PC-9 (cell line): ENCODE measurements at regions not wholly inside any gene's neighbourhood (a gene's known extent, or its start where the extent isn't known, plus 50 kb on each side); places are given as distances from the start of the nearest gene placed in this dataset.

Experiments
- BruUV-seq: library from RNA; stranded (reverse); fragments of 400-500 nt; replicated peaks from 2 replicates; lab custom pipeline; 2021; lab: Mats Ljungman, UMichigan
- CTCF ChIA-PET: fragments of 300-600 bp; sonication (Branson Sonifier 250); formaldehyde crosslinking; loops from one replicate; lab custom pipeline; 2022; ENCODE audit warnings: antibody characterized with exemption; lab: Charles Lee
- POLR2A ChIA-PET: fragments of 300-600 bp; sonication (Branson Sonifier 250); formaldehyde crosslinking; loops from one replicate; lab custom pipeline; 2022; ENCODE audit warnings: antibody characterized with exemption; ENCODE audit not compliant: unreplicated experiment; lab: Charles Lee
- DNase-seq, 2 experiments: peaks; one replicate each; pipeline versions ENCODE4 v3.0.0 to v3.0.0-alpha.2; 2015 to 2022; ENCODE audit warnings: mixed read lengths in 1 of 2
- H2AFZ ChIP-seq: fragments of 200-600 bp; sonication (generic); 2 replicates; pipeline ENCODE4 v1.8.1; 2017; ENCODE audit warnings: antibody characterized with exemption
- H3F3A ChIP-seq: fragments of 200-600 bp; sonication (generic); 2 replicates; pipeline ENCODE4 v1.8.1; 2017; ENCODE audit warnings: antibody characterized with exemption, mild to moderate bottlenecking, low read depth; ENCODE audit not compliant: insufficient read depth
- H3K27ac ChIP-seq: fragments of 200-600 bp; sonication (generic); 2 replicates; pipeline ENCODE4 v1.6.1; 2016; ENCODE audit warnings: mixed run types
- H3K27me3 ChIP-seq: fragments of 200-600 bp; sonication (generic); 2 replicates; pipeline ENCODE4 v1.6.1; 2016; ENCODE audit warnings: low read depth, mixed run types; ENCODE audit not compliant: insufficient read depth
- H3K36me3 ChIP-seq: fragments of 200-600 bp; sonication (generic); 2 replicates; pipeline ENCODE4 v1.6.1; 2016; ENCODE audit warnings: low read depth, mixed run types
- H3K4me1 ChIP-seq: fragments of 200-600 bp; sonication (generic); replicated peaks from 2 replicates; pipeline ENCODE4 v1.6.1; 2016; ENCODE audit warnings: mixed run types; ENCODE audit not compliant: insufficient read depth
- H3K4me2 ChIP-seq: fragments of 200-600 bp; sonication (generic); 2 replicates; pipeline ENCODE4 v1.6.1; 2017; ENCODE audit warnings: mixed run types
- H3K4me3 ChIP-seq: fragments of 200-600 bp; sonication (generic); 2 replicates; pipeline ENCODE4 v1.6.1; 2016; ENCODE audit warnings: mixed run types
- H3K79me2 ChIP-seq: fragments of 200-600 bp; sonication (generic); 2 replicates; pipeline ENCODE4 v1.6.1; 2017; ENCODE audit warnings: low read depth, mixed run types
- H3K9me2 ChIP-seq: fragments of 200-600 bp; sonication (generic); 2 replicates; pipeline ENCODE4 v1.8.1; 2017; ENCODE audit warnings: mild to moderate bottlenecking; ENCODE audit not compliant: insufficient read depth
- H3K9me3 ChIP-seq: fragments of 200-600 bp; sonication (generic); 2 replicates; pipeline ENCODE4 v1.8.1; 2016; ENCODE audit warnings: low read depth; ENCODE audit not compliant: insufficient read depth
- H4K20me1 ChIP-seq: fragments of 200-600 bp; sonication (generic); 2 replicates; pipeline ENCODE4 v1.8.1; 2017; ENCODE audit not compliant: insufficient read depth
- CTCF ChIP-seq: fragments of 200-600 bp; sonication (generic); conservative IDR thresholded peaks from 2 replicates; pipeline ENCODE4 v1.6.1; 2017; ENCODE audit warnings: mixed run types, antibody characterized with exemption, mild to moderate bottlenecking, moderate library complexity
- EZH2 ChIP-seq: fragments of 200-600 bp; sonication (generic); IDR thresholded peaks from 2 replicates; pipeline ENCODE4 v1.8.0; 2017; ENCODE audit warnings: antibody characterized with exemption, low read depth
- intact Hi-C: fragments of 100-400 bp; cut with micrococcal nuclease; formaldehyde crosslinking; loops from one replicate; pipeline ENCODE4 v1.10.0; 2022; ENCODE audit not compliant: unreplicated experiment

GRCh38 chr10:76657337-76658012, 980.1 kb downstream of the KCNMA1 start:
- H3F3A ChIP-seq = no peaks in the 10 kb centered on the region
- H2AFZ ChIP-seq = no peak overlapping the region
- DNase-seq = no peak
- H3K9me3 ChIP-seq = no peaks in the 10 kb centered on the region; the same call in 1 of the 2 replicates
- no peaks in the 10 kb centered on the region for H4K20me1 ChIP-seq
- no peaks in the 10 kb centered on the region for H3K27me3 ChIP-seq
- no peaks in the 10 kb centered on the region for H3K9me2 ChIP-seq
- H3K79me2 ChIP-seq = no peaks in the 10 kb centered on the region
- no TSS peak for BruUV-seq
- intact Hi-C loops = no loop called here
- H3K27ac ChIP-seq = no peak overlapping the region
- ChIA-PET POLR2A (no interaction called here), CTCF (no interaction called here)
- H3K4me2 ChIP-seq = no peak overlapping the region
- no peaks in the 10 kb centered on the region for H3K36me3 ChIP-seq
- H3K4me3 ChIP-seq = no peak overlapping the region
- TF ChIP-seq CTCF (no peak), EZH2 (no peak)
- no peaks in the 10 kb centered on the region for H3K4me1 ChIP-seq

- Histone ChIP-seq H3K9me2 (no peaks in the 10 kb centered on the region), H3K79me2 (no peaks in the 10 kb centered on the region), H4K20me1 (no peaks in the 10 kb centered on the region), H3K4me2 (no peak overlapping the region), H3K4me1 (no peaks in the 10 kb centered on the region), H3K27ac (no peak overlapping the region), H2AFZ (no peak overlapping the region), H3F3A (no peaks in the 10 kb centered on the region), H3K27me3 (no peaks in the 10 kb centered on the region), H3K36me3 (no peaks in the 10 kb centered on the region), H3K4me3 (no peak overlapping the region), H3K9me3 (no peaks in the 10 kb centered on the region; the same call in 1 of the 2 replicates)
- ChIA-PET POLR2A (no interaction called here), CTCF (no interaction called here)
- no TSS peak for BruUV-seq
- no peak for DNase-seq
- intact Hi-C loops = no loop called here
- TF ChIP-seq CTCF (no peak), EZH2 (no peak)
These were observed 986.5 kb downstream of the KCNMA1 start for GRCh38 chr10:76651154-76651553.

GRCh38 chr10:76649723-76650127, 987.9 kb downstream of the KCNMA1 start:
- H3K36me3 ChIP-seq = no peaks in the 10 kb centered on the region
- no peaks in the 10 kb centered on the region for H3K9me3 ChIP-seq
- no peaks in the 10 kb centered on the region for H3F3A ChIP-seq
- BruUV-seq = no TSS peak
- DNase-seq = no peak
- no peaks in the 10 kb centered on the region for H3K27me3 ChIP-seq
- H3K4me1 ChIP-seq = no peaks in the 10 kb centered on the region
- ChIA-PET CTCF (no interaction called here), POLR2A (no interaction called here)
- H4K20me1 ChIP-seq = no peaks in the 10 kb centered on the region
- H3K9me2 ChIP-seq = no peaks in the 10 kb centered on the region
- intact Hi-C loops = no loop called here
- no peaks in the 10 kb centered on the region for H3K79me2 ChIP-seq
- TF ChIP-seq EZH2 (no peak), CTCF (no peak)
- no peak overlapping the region for H2AFZ ChIP-seq
- H3K4me2 ChIP-seq = no peak overlapping the region
- H3K4me3 ChIP-seq = no peak overlapping the region
- no peak overlapping the region for H3K27ac ChIP-seq
